ENCODE measurements at regions not wholly inside any gene's neighbourhood (a gene's known extent, or its start where the extent isn't known, plus 50 kb on each side); places are given as distances from the start of the nearest gene placed in this dataset.

GRCh38 chrX:43505769-43506168, 150.3 kb upstream of the MAOA start:
- Histone ChIP-seq H3K4me1 (ENCODE audit: control insufficient read depth, insufficient read depth, low read length) (no peaks in the 10 kb centered on the region), H3K9me3 (ENCODE audit: control insufficient read depth, low read length) (no peaks in the 10 kb centered on the region), H3K36me3 (ENCODE audit: control insufficient read depth, insufficient read depth, low read length) (no peaks in the 10 kb centered on the region), H3K27me3 (ENCODE audit: control insufficient read depth, insufficient read depth, low read length) (no peaks in the 10 kb centered on the region), H3K9ac (ENCODE audit: low read length) (no peak overlapping the region), H3K4me3 (ENCODE audit: low read length) (no peak overlapping the region)

DNA sequence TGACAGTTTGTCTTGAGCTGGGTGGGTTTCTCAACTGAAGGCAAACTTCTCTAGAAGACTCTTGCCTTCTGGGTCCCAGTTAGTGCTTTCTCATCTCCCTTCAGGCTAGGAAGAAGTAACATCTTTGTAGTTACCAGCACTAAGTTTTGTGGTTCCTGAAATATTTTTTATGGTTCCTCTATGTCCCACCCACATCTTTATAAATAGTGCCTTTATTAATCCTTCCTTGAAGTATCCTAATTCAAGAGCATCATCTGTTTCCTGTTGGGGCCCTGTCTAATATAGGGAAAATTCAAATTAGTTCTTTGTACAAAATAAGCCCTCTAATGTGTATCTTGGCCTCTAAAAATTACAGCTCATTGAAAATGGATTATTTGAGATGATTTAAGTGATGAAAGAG, 147.4 kb upstream of the MAOA start:
- Histone ChIP-seq H3K4me1 (ENCODE audit: control insufficient read depth, insufficient read depth, low read length) (no peaks in the 10 kb centered on the region), H3K36me3 (ENCODE audit: control insufficient read depth, insufficient read depth, low read length) (no peaks in the 10 kb centered on the region), H3K9me3 (ENCODE audit: control insufficient read depth, low read length) (no peaks in the 10 kb centered on the region), H3K27me3 (ENCODE audit: control insufficient read depth, insufficient read depth, low read length) (no peaks in the 10 kb centered on the region), H3K4me3 (ENCODE audit: low read length) (no peak overlapping the region), H3K9ac (ENCODE audit: low read length) (no peak overlapping the region)

DNA sequence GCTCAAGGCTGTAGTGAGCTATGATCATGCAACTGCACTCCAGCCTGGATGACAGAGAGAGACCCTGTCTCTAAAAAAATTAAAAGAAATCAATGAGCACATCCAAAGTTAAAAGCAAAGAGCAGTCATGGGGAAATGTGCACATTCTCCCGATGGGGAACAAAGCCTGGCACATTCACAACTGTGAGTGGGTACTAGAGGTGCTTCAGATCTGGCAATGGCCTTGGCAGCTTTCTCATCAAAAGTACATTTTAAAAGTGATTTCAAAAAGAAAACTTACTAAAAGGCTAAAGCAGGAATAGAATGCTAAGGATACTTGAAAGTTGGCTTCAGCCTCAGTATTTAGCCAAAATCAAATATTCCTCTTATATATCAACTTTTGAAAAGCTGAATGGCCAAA, 145.9 kb upstream of the MAOA start:
- Histone ChIP-seq H3K9ac (ENCODE audit: low read length) (no peak overlapping the region), H3K27me3 (ENCODE audit: control insufficient read depth, insufficient read depth, low read length) (no peaks in the 10 kb centered on the region), H3K9me3 (ENCODE audit: control insufficient read depth, low read length) (no peaks in the 10 kb centered on the region)

DNA sequence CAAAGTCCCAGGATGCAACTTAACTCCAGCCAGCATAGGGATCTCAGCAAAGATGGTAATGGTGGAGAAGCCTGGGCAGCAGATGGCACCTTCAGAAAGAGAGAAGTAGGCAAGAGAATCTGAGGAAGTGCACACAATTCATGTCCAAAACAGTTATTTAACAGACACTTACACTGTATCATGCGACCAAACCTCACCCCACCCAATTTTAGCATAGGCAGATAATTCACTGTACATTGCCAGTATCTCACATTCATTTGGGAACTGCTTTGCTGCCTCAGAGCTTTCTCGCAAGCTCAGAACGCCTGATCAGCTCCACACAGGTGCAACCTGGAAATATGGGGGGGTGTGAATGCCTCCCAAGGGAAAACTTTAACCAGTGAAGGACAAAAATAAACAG, 143.0 kb upstream of the MAOA start:
- Histone ChIP-seq H3K4me3 (ENCODE audit: low read length) (no peak overlapping the region), H3K4me1 (ENCODE audit: control insufficient read depth, insufficient read depth, low read length) (no peaks in the 10 kb centered on the region), H3K36me3 (ENCODE audit: control insufficient read depth, insufficient read depth, low read length) (no peaks in the 10 kb centered on the region), H3K9ac (ENCODE audit: low read length) (no peak overlapping the region), H3K9me3 (ENCODE audit: control insufficient read depth, low read length) (no peaks in the 10 kb centered on the region), H3K27me3 (ENCODE audit: control insufficient read depth, insufficient read depth, low read length) (no peaks in the 10 kb centered on the region)

More for the DNA sequence above, 145.9 kb upstream of the MAOA start:
- no peaks in the 10 kb centered on the region for H3K36me3 ChIP-seq (ENCODE audit: control insufficient read depth, insufficient read depth, low read length)
- no peak overlapping the region for H3K4me3 ChIP-seq (ENCODE audit: low read length)
- H3K4me1 ChIP-seq (ENCODE audit: control insufficient read depth, insufficient read depth, low read length): no peaks in the 10 kb centered on the region

- Histone ChIP-seq H3K27me3 (ENCODE audit: control insufficient read depth, insufficient read depth, low read length) (no peaks in the 10 kb centered on the region), H3K4me3 (ENCODE audit: low read length) (no peak overlapping the region), H3K9me3 (ENCODE audit: control insufficient read depth, low read length) (no peaks in the 10 kb centered on the region), H3K9ac (ENCODE audit: low read length) (no peak overlapping the region), H3K4me1 (ENCODE audit: control insufficient read depth, insufficient read depth, low read length) (no peaks in the 10 kb centered on the region), H3K36me3 (ENCODE audit: control insufficient read depth, insufficient read depth, low read length) (no peaks in the 10 kb centered on the region)
Measured at GRCh38 chrX:43514820-43515219, 141.3 kb upstream of the MAOA start.

- Histone ChIP-seq H3K36me3 (ENCODE audit: control insufficient read depth, insufficient read depth, low read length) (no peaks in the 10 kb centered on the region), H3K9me3 (ENCODE audit: control insufficient read depth, low read length) (no peaks in the 10 kb centered on the region), H3K27me3 (ENCODE audit: control insufficient read depth, insufficient read depth, low read length) (no peaks in the 10 kb centered on the region), H3K9ac (ENCODE audit: low read length) (no peak overlapping the region), H3K4me1 (ENCODE audit: control insufficient read depth, insufficient read depth, low read length) (no peaks in the 10 kb centered on the region), H3K4me3 (ENCODE audit: low read length) (no peak overlapping the region)
Measured at GRCh38 chrX:43522582-43522981, 133.5 kb upstream of the MAOA start.

GRCh38 chrX:43525901-43526610, 130.0 kb upstream of the MAOA start:
- no peaks in the 10 kb centered on the region for H3K36me3 ChIP-seq (ENCODE audit: control insufficient read depth, insufficient read depth, low read length)
- no peaks in the 10 kb centered on the region for H3K27me3 ChIP-seq (ENCODE audit: control insufficient read depth, insufficient read depth, low read length)
- no peak overlapping the region for H3K4me3 ChIP-seq (ENCODE audit: low read length)
- H3K9me3 ChIP-seq (ENCODE audit: control insufficient read depth, low read length): no peaks in the 10 kb centered on the region
- H3K9ac ChIP-seq (ENCODE audit: low read length): no peak overlapping the region
- no peaks in the 10 kb centered on the region for H3K4me1 ChIP-seq (ENCODE audit: control insufficient read depth, insufficient read depth, low read length)

- H3K27me3 ChIP-seq (ENCODE audit: control insufficient read depth, insufficient read depth, low read length): no peaks in the 10 kb centered on the region
- no peaks in the 10 kb centered on the region for H3K9me3 ChIP-seq (ENCODE audit: control insufficient read depth, low read length)
Measured at GRCh38 chrX:43526878-43527277, 129.2 kb upstream of the MAOA start.

GRCh38 chrX:43527801-43528200, 128.3 kb upstream of the MAOA start:
- Histone ChIP-seq H3K9ac (ENCODE audit: low read length) (no peak overlapping the region), H3K36me3 (ENCODE audit: control insufficient read depth, insufficient read depth, low read length) (no peaks in the 10 kb centered on the region), H3K4me3 (ENCODE audit: low read length) (no peak overlapping the region), H3K9me3 (ENCODE audit: control insufficient read depth, low read length) (no peaks in the 10 kb centered on the region), H3K27me3 (ENCODE audit: control insufficient read depth, insufficient read depth, low read length) (no peaks in the 10 kb centered on the region), H3K4me1 (ENCODE audit: control insufficient read depth, insufficient read depth, low read length) (no peaks in the 10 kb centered on the region)

More at GRCh38 chrX:43526878-43527277, 129.2 kb upstream of the MAOA start:
- no peak overlapping the region for H3K4me3 ChIP-seq (ENCODE audit: low read length)
- no peak overlapping the region for H3K9ac ChIP-seq (ENCODE audit: low read length)
- no peaks in the 10 kb centered on the region for H3K4me1 ChIP-seq (ENCODE audit: control insufficient read depth, insufficient read depth, low read length)
- no peaks in the 10 kb centered on the region for H3K36me3 ChIP-seq (ENCODE audit: control insufficient read depth, insufficient read depth, low read length)

DNA sequence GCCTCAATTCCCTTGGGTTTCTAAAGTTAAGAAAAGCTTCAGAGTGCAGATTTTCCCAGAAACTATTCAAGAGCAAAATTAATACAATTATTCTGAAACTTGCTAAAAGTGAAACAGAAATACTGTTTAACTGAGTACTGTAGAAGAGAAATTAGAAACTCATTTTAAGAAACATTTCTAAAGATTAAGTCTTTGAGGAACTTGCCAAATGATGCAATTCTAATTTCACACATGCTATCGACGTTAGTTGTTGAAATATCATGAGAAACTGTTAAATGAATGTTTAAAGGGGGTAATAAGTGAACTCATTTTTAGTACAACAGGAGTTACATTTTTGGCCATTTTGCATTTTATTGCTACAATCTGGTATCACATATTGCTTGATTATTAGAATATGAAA, 125.3 kb upstream of the MAOA start:
- Histone ChIP-seq H3K4me1 (ENCODE audit: control insufficient read depth, insufficient read depth, low read length) (no peaks in the 10 kb centered on the region), H3K4me3 (ENCODE audit: low read length) (no peak overlapping the region), H3K36me3 (ENCODE audit: control insufficient read depth, insufficient read depth, low read length) (no peaks in the 10 kb centered on the region), H3K9ac (ENCODE audit: low read length) (no peak overlapping the region), H3K27me3 (ENCODE audit: control insufficient read depth, insufficient read depth, low read length) (no peaks in the 10 kb centered on the region), H3K9me3 (ENCODE audit: control insufficient read depth, low read length) (no peaks in the 10 kb centered on the region)

- H3K27me3 ChIP-seq (ENCODE audit: control insufficient read depth, insufficient read depth, low read length): no peaks in the 10 kb centered on the region
- no peaks in the 10 kb centered on the region for H3K4me1 ChIP-seq (ENCODE audit: control insufficient read depth, insufficient read depth, low read length)
- no peak overlapping the region for H3K9ac ChIP-seq (ENCODE audit: low read length)
- no peak overlapping the region for H3K4me3 ChIP-seq (ENCODE audit: low read length)
- no peaks in the 10 kb centered on the region for H3K36me3 ChIP-seq (ENCODE audit: control insufficient read depth, insufficient read depth, low read length)
- H3K9me3 ChIP-seq (ENCODE audit: control insufficient read depth, low read length): no peaks in the 10 kb centered on the region
Measured at GRCh38 chrX:43540318-43540717, 115.8 kb upstream of the MAOA start.

DNA sequence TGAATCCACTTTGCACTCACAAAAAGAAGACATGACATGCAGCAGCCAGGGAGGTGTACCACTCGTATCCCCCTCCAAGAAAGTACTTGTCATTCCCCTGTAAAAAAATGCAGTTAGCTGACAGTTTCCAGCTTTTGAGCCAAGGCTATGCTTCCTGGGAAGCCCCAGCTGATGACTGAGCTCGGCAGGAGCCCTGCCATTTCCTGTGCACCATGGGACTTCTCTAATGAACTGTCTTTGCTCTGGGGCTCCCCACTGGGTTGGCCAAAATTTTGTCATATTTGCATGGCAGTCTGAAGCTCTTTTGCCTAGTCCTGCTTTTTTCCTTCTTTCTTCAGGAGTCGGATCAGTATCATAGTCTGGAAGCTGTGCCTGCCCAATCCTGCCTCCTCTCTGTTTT, 104.5 kb upstream of the MAOA start:
- Histone ChIP-seq H3K4me1 (ENCODE audit: control insufficient read depth, insufficient read depth, low read length) (peaks cover 6% of the 10 kb centered on the region), H3K9me3 (ENCODE audit: control insufficient read depth, low read length) (no peaks in the 10 kb centered on the region), H3K4me3 (ENCODE audit: low read length) (no peak overlapping the region), H3K27me3 (ENCODE audit: control insufficient read depth, insufficient read depth, low read length) (no peaks in the 10 kb centered on the region), H3K36me3 (ENCODE audit: control insufficient read depth, insufficient read depth, low read length) (no peaks in the 10 kb centered on the region), H3K9ac (ENCODE audit: low read length) (no peak overlapping the region)

DNA sequence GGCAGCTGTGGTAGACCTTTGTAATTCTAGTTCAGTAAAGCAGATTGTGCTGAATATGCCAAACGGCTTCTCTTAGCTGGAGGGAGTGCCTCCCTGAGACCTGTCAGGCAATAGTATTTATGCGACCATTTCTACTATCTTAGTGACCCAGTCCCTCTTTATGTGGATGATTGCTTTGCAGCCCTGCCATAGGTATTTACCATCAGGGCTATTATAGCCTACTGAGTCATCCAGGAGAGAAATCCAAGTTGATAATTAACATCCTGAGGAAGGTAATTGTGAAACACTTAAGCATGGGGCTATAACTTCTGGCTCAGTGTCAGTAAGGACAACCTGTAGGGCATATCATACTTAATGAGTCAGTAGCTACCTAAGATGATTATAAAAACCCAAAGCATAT, 103.9 kb upstream of the MAOA start:
- H3K27me3 ChIP-seq (ENCODE audit: control insufficient read depth, insufficient read depth, low read length): no peaks in the 10 kb centered on the region
- no peak overlapping the region for H3K4me3 ChIP-seq (ENCODE audit: low read length)
- no peaks in the 10 kb centered on the region for H3K9me3 ChIP-seq (ENCODE audit: control insufficient read depth, low read length)
- H3K9ac ChIP-seq (ENCODE audit: low read length): no peak overlapping the region
- H3K36me3 ChIP-seq (ENCODE audit: control insufficient read depth, insufficient read depth, low read length): no peaks in the 10 kb centered on the region
- peaks cover 6% of the 10 kb centered on the region for H3K4me1 ChIP-seq (ENCODE audit: control insufficient read depth, insufficient read depth, low read length)
